Cardiac fibroblast (primary cell): ENCODE measurements at regions not wholly inside any gene's neighbourhood (a gene's known extent, or its start where the extent isn't known, plus 50 kb on each side); places are given as distances from the start of the nearest gene placed in this dataset.

Source experiments
- DNase-seq, 2 donors: peaks; one replicate each; pipeline versions ENCODE4 v3.0.0 to v3.0.0-alpha.2; 2010; ENCODE audit warnings: low read depth in 2 of 2
- H3K4me3 ChIP-seq, 2 donors: replicated peaks in 1 of 2; 1 replicate in 1 of 2; 2 replicates in 1 of 2; pipeline ENCODE4 v1.5.1; 2011; ENCODE audit warnings: low read depth in 2 of 2, low read length in 2 of 2, mild to moderate bottlenecking in 2 of 2, moderate library complexity in 1 of 2
- CTCF ChIP-seq: IDR thresholded peaks from one replicate; pipeline ENCODE4 v1.5.1; 2011; ENCODE audit warnings: low read depth, mild to moderate bottlenecking, low read length, inconsistent platforms

- H3K4me3 ChIP-seq, result no peak overlapping the region
- DNase-seq, result no peak
- no peak for TF ChIP-seq CTCF
Measured at GRCh38 chr10:4623200-4623599, 202.8 kb upstream of the AKR1E2 start.

GRCh38 chr10:4622384-4622783 lies 203.6 kb upstream of the AKR1E2 start:
- TF ChIP-seq CTCF, result no peak
- no peak overlapping the region for H3K4me3 ChIP-seq
- no peak for DNase-seq

- DNase-seq, result no peak
- TF ChIP-seq CTCF, result no peak
- no peak overlapping the region for H3K4me3 ChIP-seq
Measured at GRCh38 chr10:4617589-4617988, 208.4 kb upstream of the AKR1E2 start.

GRCh38 chr10:4615042-4615441 lies 211.0 kb upstream of the AKR1E2 start:
- no peak overlapping the region for H3K4me3 ChIP-seq
- DNase-seq, result no peak
- TF ChIP-seq CTCF, result no peak

- DNase-seq, result no peak
- no peak for TF ChIP-seq CTCF
- no peak overlapping the region for H3K4me3 ChIP-seq
Measured at GRCh38 chr10:4609251-4609650, 216.8 kb upstream of the AKR1E2 start.

GRCh38 chr10:4607681-4608080 lies 218.3 kb upstream of the AKR1E2 start:
- TF ChIP-seq CTCF, result no peak
- no peak for DNase-seq
- no peak overlapping the region for H3K4me3 ChIP-seq

GRCh38 chr10:4606856-4607636 lies 219.0 kb upstream of the AKR1E2 start:
- DNase-seq, result no peak
- TF ChIP-seq CTCF, result no peak
- H3K4me3 ChIP-seq, result no peak overlapping the region
